ENCODE measurements at regions not wholly inside any gene's neighbourhood (a gene's known extent, or its start where the extent isn't known, plus 50 kb on each side); places are given as distances from the start of the nearest gene placed in this dataset.

DNA sequence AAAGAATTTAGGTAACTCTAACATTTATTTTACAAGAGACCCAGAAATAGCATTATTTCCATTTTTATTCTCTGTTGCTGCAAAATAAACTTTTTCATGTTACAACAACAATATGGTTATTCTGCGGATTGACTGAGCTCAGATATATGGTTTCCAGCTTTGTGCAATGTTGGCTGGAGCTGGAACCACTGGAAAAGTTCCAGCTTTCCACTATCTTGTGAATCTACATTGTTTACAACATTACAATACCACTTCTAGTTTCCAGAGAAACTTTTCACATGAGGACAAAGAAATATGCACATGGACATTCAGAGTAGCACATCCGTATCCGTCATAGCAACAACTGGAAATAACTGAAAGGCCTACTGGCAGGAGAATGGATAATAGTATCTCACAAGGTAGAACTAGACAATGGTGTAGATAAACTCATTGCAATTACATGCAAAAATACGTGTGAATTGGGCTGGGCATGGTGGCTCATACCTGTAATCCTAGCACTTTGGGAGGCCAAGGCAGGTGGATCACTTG, 436.1 kb upstream of the ADAMTS16 start:
- TF ChIP-seq POLR2A (IDR thresholded peaks at IDR 0.05) = no peak
- TF ChIP-seq, protein P1, sequence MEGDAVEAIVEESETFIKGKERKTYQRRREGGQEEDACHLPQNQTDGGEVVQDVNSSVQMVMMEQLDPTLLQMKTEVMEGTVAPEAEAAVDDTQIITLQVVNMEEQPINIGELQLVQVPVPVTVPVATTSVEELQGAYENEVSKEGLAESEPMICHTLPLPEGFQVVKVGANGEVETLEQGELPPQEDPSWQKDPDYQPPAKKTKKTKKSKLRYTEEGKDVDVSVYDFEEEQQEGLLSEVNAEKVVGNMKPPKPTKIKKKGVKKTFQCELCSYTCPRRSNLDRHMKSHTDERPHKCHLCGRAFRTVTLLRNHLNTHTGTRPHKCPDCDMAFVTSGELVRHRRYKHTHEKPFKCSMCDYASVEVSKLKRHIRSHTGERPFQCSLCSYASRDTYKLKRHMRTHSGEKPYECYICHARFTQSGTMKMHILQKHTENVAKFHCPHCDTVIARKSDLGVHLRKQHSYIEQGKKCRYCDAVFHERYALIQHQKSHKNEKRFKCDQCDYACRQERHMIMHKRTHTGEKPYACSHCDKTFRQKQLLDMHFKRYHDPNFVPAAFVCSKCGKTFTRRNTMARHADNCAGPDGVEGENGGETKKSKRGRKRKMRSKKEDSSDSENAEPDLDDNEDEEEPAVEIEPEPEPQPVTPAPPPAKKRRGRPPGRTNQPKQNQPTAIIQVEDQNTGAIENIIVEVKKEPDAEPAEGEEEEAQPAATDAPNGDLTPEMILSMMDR (IDR thresholded peaks at IDR 0.05) = no peak

Data from ovary (tissue), 3 donors.